GM21515 (cell line): ENCODE measurements at regions not wholly inside any gene's neighbourhood (a gene's known extent, or its start where the extent isn't known, plus 50 kb on each side); places are given as distances from the start of the nearest gene placed in this dataset.
A peak's percentile ranks its signal among the peaks of the same experiment; 100 is the strongest.

ENCODE experiments used
- ATAC-seq: cut with Tn5 transposase; IDR thresholded peaks from one replicate; pipeline ENCODE4 v1.9.1; 2021; ENCODE audit not compliant: unreplicated experiment

DNA sequence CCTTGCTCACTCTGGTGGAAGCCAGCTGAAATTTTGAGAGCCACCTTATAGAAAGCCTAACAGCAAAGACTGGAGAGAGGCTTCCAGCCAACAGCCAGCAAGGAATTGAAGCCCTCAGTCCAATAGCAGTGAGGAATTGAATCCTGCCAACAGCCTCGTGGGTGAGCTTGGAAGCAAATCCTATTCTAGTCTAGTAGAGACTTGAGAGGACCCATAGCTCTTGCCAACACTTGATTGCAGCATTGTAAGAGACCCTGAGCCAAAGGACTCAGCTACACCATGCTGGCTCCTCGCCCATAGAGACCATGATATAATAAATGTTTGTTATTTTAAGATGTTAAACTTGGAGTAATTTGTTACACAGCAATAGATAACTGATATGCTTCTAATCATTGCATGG lies 403.0 kb upstream of the TNP1 start:
- ATAC-seq, result no peak

DNA sequence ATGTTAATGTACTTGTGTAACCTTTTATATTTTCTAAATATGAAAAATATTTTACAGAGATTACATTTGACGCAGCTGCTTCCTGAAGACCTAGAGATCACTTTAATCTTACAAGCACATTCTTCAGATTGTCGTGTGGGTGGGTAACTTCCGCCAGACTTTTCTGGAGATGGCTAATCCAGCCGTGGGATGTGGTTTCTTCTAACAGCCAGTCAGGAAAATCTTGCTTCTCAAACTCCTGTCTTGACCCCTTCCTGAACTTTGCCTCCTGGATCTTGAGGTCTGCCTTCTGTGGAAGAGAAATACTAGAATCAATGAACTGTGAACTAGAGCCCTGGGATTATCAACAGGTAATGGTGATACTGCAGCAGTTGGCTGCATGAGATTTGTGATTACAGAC lies 401.6 kb upstream of the TNP1 start:
- no peak for ATAC-seq

DNA sequence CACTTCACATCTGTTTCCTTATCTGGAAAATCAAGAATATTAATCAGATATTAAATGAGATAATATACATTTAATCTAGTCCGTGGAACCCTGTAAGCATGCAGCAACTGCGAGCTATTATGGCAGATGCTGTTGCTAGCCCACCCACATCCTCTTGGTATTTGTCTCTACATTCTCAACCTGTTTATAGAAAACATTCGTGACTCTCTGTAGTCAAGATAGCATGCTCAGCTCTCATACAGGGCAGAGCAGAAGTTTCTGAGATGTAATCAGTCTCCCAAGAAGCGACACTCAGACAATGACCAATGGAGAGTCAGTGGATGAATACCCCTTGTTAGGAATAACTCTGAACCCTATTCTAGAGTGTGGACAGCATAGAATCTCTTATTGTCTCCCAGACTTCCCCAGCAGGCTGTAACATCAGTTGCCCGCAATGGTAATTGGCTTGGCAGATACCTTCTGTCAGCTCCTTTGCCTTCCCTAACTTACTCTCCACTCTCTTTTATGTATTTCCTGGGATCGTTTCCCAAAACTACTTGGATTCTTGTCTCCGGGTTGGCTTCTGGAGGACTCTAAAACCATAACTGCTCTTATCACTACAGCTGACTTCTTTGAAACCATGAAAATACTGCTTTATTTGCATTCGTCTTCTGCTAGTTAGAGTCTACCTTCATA lies 400.7 kb upstream of the TNP1 start:
- no peak for ATAC-seq

DNA sequence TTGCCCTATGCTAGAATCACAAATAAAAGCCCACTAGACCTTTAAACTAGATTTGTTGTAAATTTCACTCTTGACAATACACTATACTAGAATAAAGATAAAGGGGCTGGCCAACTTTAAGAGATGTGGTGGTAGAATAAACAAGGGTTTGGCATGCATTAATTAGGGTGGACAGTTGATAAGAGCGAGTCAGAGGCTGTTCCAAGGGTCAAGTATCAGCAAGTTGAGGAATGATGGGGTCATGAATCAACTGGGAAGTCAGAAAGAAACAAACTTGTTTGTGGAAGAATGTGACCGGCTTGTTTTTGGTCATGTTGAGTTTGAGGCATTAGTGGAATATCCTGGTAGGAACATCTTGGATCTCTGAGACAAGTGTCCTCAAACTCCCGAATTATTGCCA lies 398.3 kb upstream of the TNP1 start:
- no peak for ATAC-seq

DNA sequence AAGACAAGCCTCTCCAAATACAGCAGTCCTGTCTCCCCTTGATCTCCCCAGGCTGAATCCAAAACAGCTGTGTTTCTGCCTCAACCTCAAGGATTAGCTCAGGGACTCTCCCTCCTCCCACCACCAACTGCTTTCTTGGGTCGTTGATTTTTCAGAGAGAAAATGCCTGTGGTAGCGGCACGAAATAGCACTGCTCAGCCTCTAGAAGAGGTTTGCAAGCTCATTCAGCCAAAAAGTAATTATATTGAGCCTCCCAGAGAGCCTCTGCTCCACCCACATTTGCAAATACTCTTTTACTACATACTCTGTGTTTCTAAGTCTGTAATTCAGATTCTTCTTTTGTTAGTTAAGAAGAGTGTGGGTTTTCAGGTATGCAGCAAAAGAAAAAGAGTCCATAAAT lies 396.4 kb upstream of the TNP1 start:
- ATAC-seq, result no peak

DNA sequence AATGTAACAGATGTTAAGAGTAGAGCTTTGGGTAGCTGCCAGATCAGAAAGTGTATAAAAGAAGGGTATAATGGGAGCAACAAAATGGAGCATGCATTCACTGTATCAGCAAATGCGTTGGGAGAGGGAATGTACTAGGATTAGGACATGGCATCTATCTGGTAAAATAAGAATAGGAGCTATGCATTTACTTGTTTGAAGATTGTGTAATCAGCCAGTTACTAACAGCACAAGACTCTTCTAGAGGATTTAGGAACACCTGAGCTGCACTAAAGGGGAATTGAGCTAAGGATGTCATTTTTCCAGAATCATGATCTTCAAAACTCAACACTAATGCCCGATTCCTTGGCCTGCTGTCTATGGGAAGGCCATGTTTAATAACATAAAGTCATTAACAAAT lies 394.2 kb upstream of the TNP1 start:
- no peak for ATAC-seq

DNA sequence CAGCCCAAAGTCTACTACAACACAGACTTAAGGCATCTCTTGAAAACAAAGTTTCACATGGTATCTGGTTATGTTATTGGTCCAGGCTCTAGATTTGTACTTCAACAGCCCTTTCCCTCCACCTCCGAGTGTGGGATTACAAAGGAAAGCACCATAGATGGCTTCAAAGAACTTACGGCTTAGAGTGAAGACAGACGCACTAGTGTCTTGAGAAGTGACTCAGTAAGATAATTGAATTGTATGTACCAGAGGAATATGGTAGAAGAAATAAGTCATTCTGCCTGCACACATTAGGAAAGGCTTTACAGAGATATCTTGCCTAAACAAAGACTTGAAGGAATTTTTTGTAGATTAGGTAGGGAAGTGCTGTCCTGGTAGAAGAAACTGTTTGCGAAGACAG lies 392.3 kb upstream of the TNP1 start:
- no peak for ATAC-seq

DNA sequence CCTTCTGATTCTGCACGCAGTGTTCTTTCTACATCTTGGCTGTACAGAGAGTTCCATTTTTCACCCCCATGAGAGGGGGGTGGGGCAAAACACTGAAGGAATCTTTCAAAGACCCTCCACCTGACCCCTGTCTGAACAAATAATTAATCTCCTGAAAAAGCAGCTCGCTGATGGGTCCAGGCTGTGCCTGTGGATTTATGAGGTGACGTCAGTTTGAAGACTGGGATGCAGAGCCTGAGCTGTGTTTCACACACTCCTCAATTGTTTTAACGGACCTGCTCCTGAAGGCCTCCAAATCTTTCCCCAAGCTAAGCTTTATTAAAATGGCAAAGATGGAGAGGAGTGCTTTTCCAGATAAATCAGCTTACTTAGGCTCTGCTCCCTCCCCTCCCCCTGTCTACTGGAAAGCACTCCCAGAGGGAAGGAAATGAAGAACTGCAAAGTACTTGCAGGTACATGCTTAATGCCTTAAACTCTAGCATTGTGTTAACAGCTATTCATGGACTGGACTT lies 390.2 kb upstream of the TNP1 start:
- ATAC-seq, result no peak

DNA sequence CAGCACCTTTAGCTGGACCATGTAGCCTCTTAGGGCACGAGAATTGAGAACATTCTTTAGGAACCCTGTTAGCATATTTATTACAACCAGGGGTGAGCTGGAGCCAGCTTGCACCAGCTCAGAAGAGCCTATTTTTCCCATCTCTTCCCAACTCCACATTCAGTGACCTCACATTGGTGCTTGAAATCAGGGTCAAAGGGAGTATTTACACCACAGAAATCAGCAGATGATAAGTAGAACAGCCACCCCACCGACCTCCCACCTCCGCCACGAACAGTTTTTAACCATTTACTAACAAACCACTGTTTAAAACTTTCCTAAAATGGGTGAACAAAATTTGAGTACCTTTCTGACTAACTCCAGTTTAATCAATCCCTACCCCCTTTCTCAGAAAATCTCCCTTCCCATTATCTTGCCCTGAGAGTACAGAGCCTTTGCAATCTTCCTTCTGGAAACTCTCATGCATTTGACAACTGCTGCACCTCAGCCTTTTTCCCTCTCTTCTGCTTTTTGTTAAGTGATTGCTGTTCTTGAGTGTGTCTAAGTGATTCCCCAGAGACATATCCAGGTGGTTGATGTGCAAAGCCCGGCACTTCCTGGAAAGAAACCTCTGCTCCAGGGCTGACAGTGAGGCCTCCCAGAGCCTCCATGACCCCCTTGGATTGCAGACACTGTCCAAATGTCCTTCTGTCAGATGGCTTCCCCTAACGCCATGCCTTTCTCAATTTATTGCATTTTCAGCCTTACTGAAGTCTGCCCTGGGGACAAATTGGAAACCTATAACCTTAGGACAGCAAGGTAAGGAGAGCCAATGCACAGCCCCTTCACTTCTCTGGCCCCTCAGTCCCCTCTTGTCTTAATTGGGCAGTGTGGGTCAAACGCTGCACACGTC lies 389.5 kb upstream of the TNP1 start:
- ATAC-seq, result peak; percentile 11

DNA sequence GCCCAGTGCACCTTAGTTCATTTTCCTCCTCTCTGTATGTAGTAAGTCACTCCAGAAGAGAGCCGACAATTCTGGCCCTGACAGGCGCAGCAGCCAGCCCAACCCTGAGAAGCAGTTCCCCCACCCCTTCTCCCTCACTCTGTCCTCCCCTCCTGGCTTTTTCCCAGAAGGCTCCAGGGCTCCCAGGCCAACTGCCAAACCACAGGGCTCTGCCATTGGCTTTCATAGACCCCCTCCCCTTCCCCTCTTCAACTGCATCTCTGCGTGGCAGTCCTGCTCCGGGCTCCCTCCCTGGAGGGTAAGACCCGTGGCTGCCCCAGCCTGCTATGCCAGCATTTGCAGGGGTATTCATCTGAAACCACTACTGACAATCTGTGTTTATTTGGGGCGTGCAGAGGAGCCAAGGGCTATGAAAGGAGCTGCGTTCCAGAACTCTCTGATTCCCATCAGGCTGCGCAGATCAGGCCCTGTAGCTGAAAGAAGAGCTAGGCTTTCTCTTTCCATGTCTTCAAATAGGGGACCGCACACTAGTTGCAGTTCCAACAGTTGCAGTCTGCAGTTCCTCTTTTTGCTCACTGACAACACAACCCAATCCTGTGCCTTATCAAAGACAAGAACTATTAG lies 388.6 kb upstream of the TNP1 start:
- peak; percentile 98 for ATAC-seq

DNA sequence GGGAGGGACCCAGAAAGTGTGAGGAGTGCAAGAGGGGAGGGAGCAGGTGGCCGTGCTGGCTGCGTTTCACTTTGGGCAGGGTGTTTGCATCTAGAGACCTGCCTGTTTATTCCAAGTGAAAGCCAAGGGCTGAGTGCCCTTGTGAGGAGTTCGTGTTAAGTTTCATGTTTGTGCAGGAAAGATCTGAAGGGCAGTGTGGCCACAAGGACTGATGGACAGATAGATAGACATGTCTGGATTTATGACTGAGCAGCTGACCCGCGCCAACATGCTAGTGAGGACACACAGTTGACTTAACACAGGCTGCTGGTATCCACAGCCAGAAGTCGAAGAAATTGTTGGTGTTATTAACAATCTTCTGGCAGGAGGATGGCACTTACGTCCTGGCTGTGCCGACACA lies 387.6 kb upstream of the TNP1 start:
- no peak for ATAC-seq

DNA sequence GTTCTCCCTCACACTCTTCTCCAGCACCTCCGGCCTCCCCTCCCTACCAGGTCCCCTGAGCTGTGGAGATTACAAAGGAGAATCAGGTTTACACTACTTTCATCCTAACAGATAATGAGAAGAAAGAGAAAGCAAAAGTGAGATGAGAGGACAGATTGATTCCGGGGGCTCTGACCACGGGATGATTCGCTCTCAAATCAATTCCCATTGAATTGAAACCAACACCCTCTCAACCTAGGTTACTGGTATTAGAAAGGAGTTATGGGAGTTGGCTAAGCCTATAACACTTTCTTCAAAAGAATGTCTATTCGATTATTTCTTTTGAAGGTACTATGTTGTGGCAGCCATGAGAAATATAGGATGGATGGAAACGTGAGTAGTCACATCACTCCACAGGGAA lies 386.2 kb upstream of the TNP1 start:
- no peak for ATAC-seq

DNA sequence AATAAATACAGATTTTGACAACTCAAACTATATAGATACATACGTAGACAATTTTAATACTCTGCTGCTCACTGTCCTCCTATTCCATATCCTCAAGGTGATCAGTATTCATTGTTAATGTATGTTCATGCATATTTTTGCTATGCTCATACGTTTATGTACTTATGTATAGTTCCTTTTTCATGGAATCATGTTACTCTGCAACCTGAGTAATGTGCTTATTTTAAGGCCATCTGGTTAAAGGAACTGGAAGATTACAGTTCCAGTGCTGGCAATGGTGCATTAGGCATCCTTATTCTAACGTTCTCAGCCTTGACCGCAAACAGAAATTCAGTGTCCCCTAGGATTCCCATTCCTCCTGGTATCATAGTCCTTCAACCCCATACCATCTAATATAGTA lies 385.0 kb upstream of the TNP1 start:
- ATAC-seq, result no peak

DNA sequence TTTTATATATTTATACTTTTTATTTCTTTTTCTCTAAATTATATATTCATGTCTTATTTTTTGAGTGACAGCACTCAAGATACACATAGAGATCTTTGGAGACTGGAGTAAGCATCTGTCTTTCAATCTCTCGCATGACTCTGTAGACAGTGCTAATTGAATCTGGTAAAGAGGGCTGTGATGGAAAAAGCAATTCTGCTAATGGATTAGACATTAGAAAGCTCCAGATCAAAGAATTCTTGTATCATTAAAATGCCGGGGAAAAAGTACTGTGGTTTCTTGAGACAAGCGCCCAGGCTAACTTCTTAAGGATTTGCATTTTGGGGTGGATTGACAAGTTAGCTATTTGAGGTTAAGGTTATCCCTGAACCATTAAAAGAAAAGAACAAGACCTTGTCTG lies 383.1 kb upstream of the TNP1 start:
- no peak for ATAC-seq

DNA sequence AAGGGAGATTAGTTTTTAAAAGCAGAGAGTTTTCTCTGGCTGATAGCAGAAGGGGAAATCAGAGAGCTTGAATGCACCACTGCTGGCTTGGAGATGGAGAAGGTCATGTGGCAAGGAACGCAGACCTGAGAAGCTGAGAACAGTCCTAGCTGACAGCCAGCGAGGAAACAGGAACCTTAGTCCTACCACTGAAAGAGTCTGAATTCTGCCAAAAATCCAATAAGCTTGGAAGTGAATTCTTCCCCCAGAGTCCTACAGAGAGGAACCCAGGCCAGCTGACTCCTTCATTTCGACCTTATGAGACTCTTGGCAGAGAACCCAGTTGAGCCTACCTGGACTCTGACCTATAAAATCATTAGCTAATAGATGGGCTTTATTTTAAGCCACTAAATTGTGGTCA lies 371.9 kb upstream of the TNP1 start:
- no peak for ATAC-seq

DNA sequence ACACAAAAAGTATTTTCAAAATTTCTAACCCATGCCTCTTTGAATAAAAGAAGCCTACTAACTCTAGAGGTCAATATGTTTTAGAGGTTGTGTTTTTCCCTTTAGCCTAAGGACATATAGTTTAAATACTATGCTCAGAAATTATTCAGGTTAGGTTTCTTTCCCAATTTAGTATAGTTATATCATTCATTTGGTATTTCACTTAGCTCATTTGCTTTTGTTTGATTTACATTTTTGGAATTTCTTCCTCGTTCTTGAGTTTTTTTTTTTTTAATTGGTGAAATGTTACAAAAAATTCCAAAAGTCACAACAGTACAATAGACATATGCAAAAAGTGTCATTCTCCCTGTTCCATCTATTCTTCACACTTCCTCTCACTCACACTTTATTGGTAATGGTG lies 371.3 kb upstream of the TNP1 start:
- no peak for ATAC-seq

DNA sequence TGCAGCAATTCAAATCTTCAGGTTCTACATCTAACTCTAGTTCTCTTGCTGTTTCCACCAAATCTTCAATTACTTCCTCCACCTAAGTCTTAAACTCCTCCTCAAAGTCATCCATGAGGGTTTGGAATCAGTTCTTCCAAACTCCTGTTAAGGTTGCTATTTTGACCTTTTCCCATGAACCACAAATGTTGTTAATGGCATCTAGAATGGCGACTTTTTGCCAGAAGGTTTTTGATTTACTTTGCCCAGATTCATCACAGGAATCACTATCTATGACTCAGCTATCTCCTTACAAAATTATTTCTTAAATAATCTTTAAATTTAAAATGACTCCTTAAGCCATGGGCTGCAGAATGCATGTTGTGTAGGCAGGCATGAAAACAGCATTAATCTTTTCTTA lies 368.9 kb upstream of the TNP1 start:
- no peak for ATAC-seq

DNA sequence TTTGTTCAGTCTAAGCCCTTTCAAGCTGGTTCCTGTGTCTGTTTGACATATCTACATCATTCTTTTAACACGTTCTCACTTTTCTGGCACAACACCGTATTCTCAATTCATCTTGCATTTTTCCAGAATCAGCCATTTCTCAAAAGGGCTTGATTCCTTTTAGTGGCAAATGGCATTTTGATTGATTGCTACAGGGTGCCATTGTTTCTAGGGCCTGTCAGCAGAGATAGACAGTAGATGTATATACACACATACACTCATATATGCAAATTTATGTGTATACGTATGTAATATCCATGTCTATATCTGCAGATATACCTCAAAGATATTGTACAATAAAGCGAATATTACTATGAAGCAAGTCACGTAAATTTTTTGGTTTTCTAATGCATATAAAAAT lies 367.9 kb upstream of the TNP1 start:
- no peak for ATAC-seq

DNA sequence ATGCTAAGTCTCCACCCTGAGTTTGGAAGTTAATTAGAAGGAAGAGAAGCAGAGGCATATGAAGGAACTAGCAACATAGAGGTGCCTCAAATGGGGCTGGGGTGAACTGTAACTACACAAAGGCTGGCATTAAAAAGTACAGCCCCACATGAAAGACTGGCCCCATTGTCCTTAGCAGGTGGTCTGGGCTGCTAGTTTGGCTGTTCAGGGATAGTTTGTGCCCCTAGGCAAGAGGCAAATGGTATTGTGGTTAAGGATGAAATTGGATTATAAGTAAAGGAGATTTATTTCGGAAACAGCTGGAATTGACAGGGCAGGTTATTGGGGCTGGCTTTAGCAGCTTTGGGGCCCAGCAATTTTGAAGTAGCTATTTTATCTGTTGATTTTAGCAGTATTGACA lies 365.7 kb upstream of the TNP1 start:
- ATAC-seq, result no peak

DNA sequence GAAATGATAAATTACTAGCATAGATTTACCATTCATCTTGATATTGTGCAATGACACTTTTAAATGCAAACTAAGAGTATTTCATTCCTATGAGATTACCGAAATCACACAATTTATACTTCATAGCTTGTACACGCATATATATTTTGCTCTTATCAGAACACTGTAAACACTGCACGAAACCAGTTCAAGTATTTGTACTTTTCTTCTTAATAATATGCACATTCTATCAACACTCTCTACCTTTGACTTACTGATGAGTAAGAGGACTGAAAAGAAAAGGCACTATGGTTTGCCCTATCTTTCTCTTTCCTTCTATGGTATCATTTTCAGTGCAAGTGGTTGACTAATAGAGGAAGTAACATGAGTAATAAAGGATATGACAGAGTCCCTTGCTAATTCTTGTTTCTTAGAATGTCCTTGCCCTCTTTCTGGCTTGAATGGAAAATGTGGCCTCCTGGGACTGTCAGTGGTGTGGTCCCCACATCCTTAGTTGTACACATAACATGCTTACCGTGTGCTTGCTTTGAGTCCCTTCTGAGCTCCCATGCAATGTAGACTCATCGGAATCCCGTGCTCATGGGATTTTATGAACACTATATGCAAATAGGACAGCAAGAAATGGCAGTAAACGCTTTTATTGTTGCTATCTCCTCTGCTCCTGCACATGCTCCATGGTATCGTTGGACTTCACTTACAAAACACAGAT lies 363.5 kb upstream of the TNP1 start:
- peak; percentile 73 for ATAC-seq

DNA sequence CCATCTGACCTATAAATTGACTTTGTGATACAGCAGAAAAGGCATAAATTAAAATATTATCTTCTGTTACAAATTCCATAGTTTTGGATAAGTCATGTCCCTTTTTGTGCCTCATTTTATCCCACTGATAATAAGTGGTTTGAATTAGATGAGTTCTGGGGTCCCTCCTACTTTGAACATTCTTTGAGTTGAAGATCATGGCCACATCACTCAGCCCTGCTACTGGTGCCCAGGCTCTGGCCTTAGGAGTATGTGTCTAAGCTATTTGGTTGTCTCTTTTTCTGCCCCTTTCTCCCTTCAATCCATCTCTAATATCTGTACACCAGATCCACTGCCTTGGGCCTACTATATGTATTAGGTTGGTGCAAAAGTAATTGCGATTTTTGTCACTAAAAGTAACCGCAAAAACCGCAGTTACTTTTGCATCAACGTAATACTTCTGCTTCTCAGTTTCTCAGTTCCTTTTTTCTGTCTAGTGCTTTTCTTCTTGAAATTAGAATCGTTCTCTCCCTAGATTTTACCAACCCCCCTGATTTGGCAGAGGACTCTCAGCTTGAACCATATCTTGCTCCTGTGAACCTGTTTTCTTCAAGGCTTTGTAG lies 362.5 kb upstream of the TNP1 start:
- peak; percentile 27 for ATAC-seq
